GM10266 (cell line): ENCODE measurements at regions not wholly inside any gene's neighbourhood (a gene's known extent, or its start where the extent isn't known, plus 50 kb on each side); places are given as distances from the start of the nearest gene placed in this dataset.

Experiments
- DNase-seq: peaks from one replicate; pipeline ENCODE4 v3.0.0; 2012; ENCODE audit errors: extremely low spot score
- CTCF ChIP-seq: IDR thresholded peaks from 2 replicates; pipeline ENCODE4 v1.5.1; 2012; ENCODE audit warnings: mild to moderate bottlenecking, low read depth; ENCODE audit not compliant: control insufficient read depth, insufficient read depth; ENCODE audit errors: missing control alignments

GRCh38 chr22:47814474-47814873 is 1052.0 kb downstream of the TBC1D22A start:
- DNase-seq, result no peak
- no peak for TF ChIP-seq CTCF

GRCh38 chr22:47813661-47814060 is 1051.2 kb downstream of the TBC1D22A start:
- DNase-seq, result no peak
- TF ChIP-seq CTCF, result no peak

GRCh38 chr22:47811971-47812370 is 1049.5 kb downstream of the TBC1D22A start:
- TF ChIP-seq CTCF, result no peak
- no peak for DNase-seq

- TF ChIP-seq CTCF, result no peak
- no peak for DNase-seq
These were observed 1048.4 kb downstream of the TBC1D22A start for GRCh38 chr22:47810505-47811500.

GRCh38 chr22:47808886-47809620 is 1046.6 kb downstream of the TBC1D22A start:
- no peak for TF ChIP-seq CTCF
- DNase-seq, result no peak

GRCh38 chr22:47808236-47808635 is 1045.8 kb downstream of the TBC1D22A start:
- no peak for TF ChIP-seq CTCF
- no peak for DNase-seq
